Pancreas (tissue), 10 donors: ENCODE measurements at regions not wholly inside any gene's neighbourhood (a gene's known extent, or its start where the extent isn't known, plus 50 kb on each side); places are given as distances from the start of the nearest gene placed in this dataset.

Experiments used
- ATAC-seq, 4 donors: fragments of 200-7000 bp; cut with Tn5 transposase; one replicate each; pipeline versions ENCODE4 v1.8.0 to v1.9.1; 2020; ENCODE audit warnings: mild to moderate bottlenecking in 4 of 4, moderate library complexity in 4 of 4
- DNase-seq, 6 donors: peaks; one replicate each; pipeline ENCODE4 v3.0.0-alpha.2; 2020
- FAIRE-seq: peaks from 2 replicates; lab custom pipeline; 2012; peaks lifted over from hg19 to GRCh38; lab: Jason Lieb, UNC
- H3K27ac ChIP-seq, 4 donors: fragments of 200-600 bp; sonication (generic); 1 replicate in 3 of 4; 2 replicates in 1 of 4; pipeline versions ENCODE4 v1.5.0 to v1.8.0; 2020
- H3K27me3 ChIP-seq, 4 donors: fragments of 200-600 bp; one replicate each; pipeline ENCODE4 v1.8.0; 2021
- H3K36me3 ChIP-seq, 3 donors: fragments of 200-600 bp; sonication (generic) in 1 of 3; one replicate each; pipeline versions ENCODE4 v1.5.0 to v1.8.0; 2020 to 2021
- H3K4me1 ChIP-seq, 3 donors: fragments of 200-600 bp; one replicate each; pipeline ENCODE4 v1.8.0; 2021
- H3K4me3 ChIP-seq, 4 donors: fragments of 200-600 bp; sonication (generic) in 2 of 4; one replicate each; pipeline versions ENCODE4 v1.5.0 to v1.8.0; 2020 to 2021
- H3K9me3 ChIP-seq, 4 donors: fragments of 200-600 bp; one replicate each; pipeline ENCODE4 v1.8.0; 2021
- CTCF ChIP-seq, 4 donors: fragments of 200-600 bp; sonication (generic) in 3 of 4; IDR thresholded peaks; one replicate each; pipeline versions ENCODE4 v1.5.0 to v1.8.0; 2021; ENCODE audit warnings: antibody characterized with exemption in 4 of 4
- WGBS, 2 donors: extraction: QIAGEN DNeasy Blood & Tissue Kit; methylation state at CpG; one replicate each; pipeline ENCODE4 v1.1.7; 2013; 5-methylcytosine and 5-hydroxymethylcytosine counted together
- intact Hi-C, 3 donors: fragments of 100-400 bp; cut with DNase I; formaldehyde crosslinking; loops; one replicate each; pipeline versions ENCODE4 v1.11.1 to v1.14.2; 2022
- donor health status: healthy with polysubstance abuse.
- donor health status: DM: no; HTN: no; CAD: no; lungs with moderate emphysema.
- donor health status: DM: no; HTN: no; CAD: no.
- donor health status: control.
- donor health status: control.
- donor health status: Bipolar disorder and iron deficiency.
- donor health status: DM: yes; HTN: yes; CAD: no.
- donor health status: DM: no; HTN: no; CAD: no.
- donor health status: DM: no; HTN: no; CAD: no.
- donor health status: DM: yes; HTN: yes; CAD: no.

DNA sequence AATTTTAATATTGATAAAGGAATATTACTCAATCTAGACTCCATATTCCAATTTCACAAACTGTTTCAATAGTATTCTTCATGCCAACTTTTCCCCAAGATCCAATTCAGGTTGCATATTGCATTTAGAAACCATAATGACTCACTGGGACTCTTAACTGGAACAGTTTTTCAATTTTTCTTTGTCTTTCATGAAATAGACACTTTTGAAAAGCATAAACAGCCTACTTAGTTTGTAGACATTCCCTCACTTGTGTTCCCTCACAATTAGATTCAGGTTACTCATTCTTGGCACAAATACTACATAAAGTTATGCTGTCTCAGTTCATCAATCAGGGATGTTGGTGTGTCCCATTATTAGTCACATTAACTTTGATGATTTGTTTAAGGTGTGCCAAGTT is 1768.4 kb upstream of the PIK3C3 start:
- H3K36me3 ChIP-seq = no peaks in the 10 kb centered on the region
- no peak for TF ChIP-seq CTCF (IDR thresholded peaks at IDR 0.05)
- no peaks in the 10 kb centered on the region for H3K4me1 ChIP-seq
- H3K4me3 ChIP-seq = no peak overlapping the region
- H3K9me3 ChIP-seq = no peaks in the 10 kb centered on the region
- no peak overlapping the region for H3K27ac ChIP-seq
- H3K27me3 ChIP-seq = no peaks in the 10 kb centered on the region
- FAIRE-seq (no peak), ATAC-seq (no peak), DNase-seq (no peak)
- intact Hi-C loops = no loop called here

- ATAC-seq (no peak), DNase-seq (no peak), FAIRE-seq (no peak)
- H3K4me1 ChIP-seq = no peaks in the 10 kb centered on the region
- 52 to 54% methylated on average over 2 of the region's 2 CpGs for WGBS, 2 donors
- H3K27me3 ChIP-seq = peaks cover 0 to 1% (median 0%) of the 10 kb centered on the region in 4 donors
- H3K27ac ChIP-seq = no peak overlapping the region
- no peaks in the 10 kb centered on the region for H3K9me3 ChIP-seq
- intact Hi-C loops = no loop called here
- H3K36me3 ChIP-seq = no peaks in the 10 kb centered on the region
- H3K4me3 ChIP-seq = no peak overlapping the region
- no peak for TF ChIP-seq CTCF (IDR thresholded peaks at IDR 0.05)
Observed at GRCh38 chr18:40179729-40180461, 1775.1 kb upstream of the PIK3C3 start.

DNA sequence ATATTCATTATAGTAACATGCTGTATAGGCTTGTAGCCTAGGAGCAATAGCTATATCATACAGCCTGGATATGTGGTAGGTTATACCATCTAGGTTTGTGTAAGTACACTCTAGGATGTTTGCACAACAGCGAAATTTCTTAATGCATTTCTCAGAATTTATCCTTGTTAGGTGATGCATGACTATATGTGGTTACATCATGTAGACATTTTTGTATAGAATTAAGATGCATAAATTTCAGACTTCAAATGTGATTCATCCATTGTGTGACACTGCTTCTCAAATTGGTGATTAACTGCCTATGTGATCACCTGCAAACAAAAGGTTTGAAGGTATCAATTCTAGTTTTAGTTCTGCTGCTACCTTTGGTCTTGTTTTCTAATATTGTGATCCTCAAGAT is 1787.0 kb upstream of the PIK3C3 start:
- H3K9me3 ChIP-seq = no peaks in the 10 kb centered on the region
- no peak overlapping the region for H3K27ac ChIP-seq
- FAIRE-seq (no peak), ATAC-seq (no peak), DNase-seq (no peak)
- no peaks in the 10 kb centered on the region for H3K36me3 ChIP-seq
- WGBS, 2 donors = 59 to 69% methylated on average over 1 of the region's 1 CpG
- intact Hi-C loops = no loop called here
- no peaks in the 10 kb centered on the region for H3K4me1 ChIP-seq
- H3K4me3 ChIP-seq = no peak overlapping the region
- H3K27me3 ChIP-seq = no peaks in the 10 kb centered on the region
- no peak for TF ChIP-seq CTCF (IDR thresholded peaks at IDR 0.05)

DNA sequence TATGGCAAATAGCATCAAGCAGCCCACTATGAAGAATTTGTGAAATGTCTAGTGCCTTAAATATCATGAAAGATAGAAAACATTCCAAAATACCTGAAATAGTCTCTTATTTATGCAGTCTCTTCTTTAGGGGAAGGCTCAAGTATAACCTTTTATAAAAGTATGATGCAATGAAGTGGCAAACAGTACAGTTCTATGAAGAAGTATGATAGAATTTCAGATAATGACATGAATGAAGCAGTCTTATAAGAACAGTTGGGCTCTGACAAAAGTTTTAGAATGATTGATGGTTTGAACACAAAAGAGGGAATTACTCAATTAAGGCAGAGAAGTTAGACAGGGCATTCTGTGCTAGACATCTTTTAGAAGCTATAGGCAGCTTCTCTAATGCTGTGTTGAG is 1791.8 kb upstream of the PIK3C3 start:
- FAIRE-seq (no peak), ATAC-seq (no peak), DNase-seq (no peak)
- TF ChIP-seq CTCF (IDR thresholded peaks at IDR 0.05) = no peak
- no peaks in the 10 kb centered on the region for H3K9me3 ChIP-seq
- no peaks in the 10 kb centered on the region for H3K27me3 ChIP-seq
- no peak overlapping the region for H3K4me3 ChIP-seq
- H3K27ac ChIP-seq = no peak overlapping the region
- H3K36me3 ChIP-seq = no peaks in the 10 kb centered on the region
- H3K4me1 ChIP-seq = no peaks in the 10 kb centered on the region
- intact Hi-C loops = no loop called here

- ATAC-seq (no peak), FAIRE-seq (no peak), DNase-seq (no peak)
- Histone ChIP-seq H3K4me3 (no peak overlapping the region), H3K4me1 (no peaks in the 10 kb centered on the region), H3K27me3 (no peaks in the 10 kb centered on the region), H3K9me3 (no peaks in the 10 kb centered on the region), H3K27ac (no peak overlapping the region), H3K36me3 (no peaks in the 10 kb centered on the region)
- TF ChIP-seq CTCF (IDR thresholded peaks at IDR 0.05) = no peak
- intact Hi-C loops = no loop called here
- WGBS, 2 donors = 42 to 52% methylated on average over 2 of the region's 2 CpGs
Observed at GRCh38 chr18:40160361-40160760, 1794.7 kb upstream of the PIK3C3 start.
